ENCODE measurements at regions not wholly inside any gene's neighbourhood (a gene's known extent, or its start where the extent isn't known, plus 50 kb on each side); places are given as distances from the start of the nearest gene placed in this dataset.

GRCh38 chr6:140039364-140039763, 664.9 kb upstream of the CITED2 start:
- no peaks in the 10 kb centered on the region for H3K27me3 ChIP-seq (ENCODE audit: control insufficient read depth, insufficient read depth, low read length)
- H3K4me3 ChIP-seq (ENCODE audit: low read length) = no peak overlapping the region
- H3K27ac ChIP-seq (ENCODE audit: low read depth, low read length) = no peak overlapping the region
- no peak overlapping the region for H3K9ac ChIP-seq (ENCODE audit: low read length)
- peaks cover 4% of the 10 kb centered on the region for H3K4me1 ChIP-seq (ENCODE audit: control insufficient read depth, insufficient read depth, low read length)
- no peaks in the 10 kb centered on the region for H3K36me3 ChIP-seq (ENCODE audit: control insufficient read depth, insufficient read depth, low read length)

GRCh38 chr6:140036196-140036595, 661.7 kb upstream of the CITED2 start:
- Histone ChIP-seq H3K4me1 (ENCODE audit: control insufficient read depth, insufficient read depth, low read length) (peaks cover 4% of the 10 kb centered on the region), H3K36me3 (ENCODE audit: control insufficient read depth, insufficient read depth, low read length) (no peaks in the 10 kb centered on the region), H3K27ac (ENCODE audit: low read depth, low read length) (no peak overlapping the region), H3K4me3 (ENCODE audit: low read length) (no peak overlapping the region), H3K27me3 (ENCODE audit: control insufficient read depth, insufficient read depth, low read length) (no peaks in the 10 kb centered on the region), H3K9ac (ENCODE audit: low read length) (no peak overlapping the region)

GRCh38 chr6:140032189-140032588, 657.7 kb upstream of the CITED2 start:
- Histone ChIP-seq H3K4me3 (ENCODE audit: low read length) (no peak overlapping the region), H3K9ac (ENCODE audit: low read length) (no peak overlapping the region), H3K27ac (ENCODE audit: low read depth, low read length) (no peak overlapping the region), H3K27me3 (ENCODE audit: control insufficient read depth, insufficient read depth, low read length) (no peaks in the 10 kb centered on the region), H3K36me3 (ENCODE audit: control insufficient read depth, insufficient read depth, low read length) (no peaks in the 10 kb centered on the region), H3K4me1 (ENCODE audit: control insufficient read depth, insufficient read depth, low read length) (no peaks in the 10 kb centered on the region)

- H3K4me1 ChIP-seq (ENCODE audit: control insufficient read depth, insufficient read depth, low read length) = no peaks in the 10 kb centered on the region
- no peaks in the 10 kb centered on the region for H3K36me3 ChIP-seq (ENCODE audit: control insufficient read depth, insufficient read depth, low read length)
- H3K9ac ChIP-seq (ENCODE audit: low read length) = no peak overlapping the region
- no peak overlapping the region for H3K4me3 ChIP-seq (ENCODE audit: low read length)
- H3K27ac ChIP-seq (ENCODE audit: low read depth, low read length) = no peak overlapping the region
- H3K27me3 ChIP-seq (ENCODE audit: control insufficient read depth, insufficient read depth, low read length) = no peaks in the 10 kb centered on the region
These were observed 655.1 kb upstream of the CITED2 start for GRCh38 chr6:140029551-140029950.

- Histone ChIP-seq H3K4me3 (ENCODE audit: low read length) (no peak overlapping the region), H3K4me1 (ENCODE audit: control insufficient read depth, insufficient read depth, low read length) (no peaks in the 10 kb centered on the region), H3K27me3 (ENCODE audit: control insufficient read depth, insufficient read depth, low read length) (no peaks in the 10 kb centered on the region), H3K36me3 (ENCODE audit: control insufficient read depth, insufficient read depth, low read length) (no peaks in the 10 kb centered on the region), H3K27ac (ENCODE audit: low read depth, low read length) (no peak overlapping the region), H3K9ac (ENCODE audit: low read length) (no peak overlapping the region)
These were observed 652.8 kb upstream of the CITED2 start for GRCh38 chr6:140027219-140027618.

- H3K4me1 ChIP-seq (ENCODE audit: control insufficient read depth, insufficient read depth, low read length) = no peaks in the 10 kb centered on the region
- H3K27me3 ChIP-seq (ENCODE audit: control insufficient read depth, insufficient read depth, low read length) = no peaks in the 10 kb centered on the region
- no peak overlapping the region for H3K27ac ChIP-seq (ENCODE audit: low read depth, low read length)
- H3K9ac ChIP-seq (ENCODE audit: low read length) = no peak overlapping the region
- no peak overlapping the region for H3K4me3 ChIP-seq (ENCODE audit: low read length)
- no peaks in the 10 kb centered on the region for H3K36me3 ChIP-seq (ENCODE audit: control insufficient read depth, insufficient read depth, low read length)
These were observed 652.1 kb upstream of the CITED2 start for GRCh38 chr6:140026546-140026945.

GRCh38 chr6:140025171-140025570, 650.7 kb upstream of the CITED2 start:
- Histone ChIP-seq H3K9ac (ENCODE audit: low read length) (no peak overlapping the region), H3K4me3 (ENCODE audit: low read length) (no peak overlapping the region), H3K27ac (ENCODE audit: low read depth, low read length) (no peak overlapping the region), H3K4me1 (ENCODE audit: control insufficient read depth, insufficient read depth, low read length) (no peaks in the 10 kb centered on the region), H3K27me3 (ENCODE audit: control insufficient read depth, insufficient read depth, low read length) (no peaks in the 10 kb centered on the region), H3K36me3 (ENCODE audit: control insufficient read depth, insufficient read depth, low read length) (no peaks in the 10 kb centered on the region)

GRCh38 chr6:140020207-140020791, 645.9 kb upstream of the CITED2 start:
- H3K36me3 ChIP-seq (ENCODE audit: control insufficient read depth, insufficient read depth, low read length) = no peaks in the 10 kb centered on the region
- no peak overlapping the region for H3K9ac ChIP-seq (ENCODE audit: low read length)
- H3K27me3 ChIP-seq (ENCODE audit: control insufficient read depth, insufficient read depth, low read length) = no peaks in the 10 kb centered on the region
- no peak overlapping the region for H3K4me3 ChIP-seq (ENCODE audit: low read length)
- H3K27ac ChIP-seq (ENCODE audit: low read depth, low read length) = no peak overlapping the region
- H3K4me1 ChIP-seq (ENCODE audit: control insufficient read depth, insufficient read depth, low read length) = no peaks in the 10 kb centered on the region

- Histone ChIP-seq H3K36me3 (ENCODE audit: control insufficient read depth, insufficient read depth, low read length) (no peaks in the 10 kb centered on the region), H3K4me3 (ENCODE audit: low read length) (no peak overlapping the region), H3K27ac (ENCODE audit: low read depth, low read length) (no peak overlapping the region), H3K27me3 (ENCODE audit: control insufficient read depth, insufficient read depth, low read length) (no peaks in the 10 kb centered on the region), H3K9ac (ENCODE audit: low read length) (no peak overlapping the region), H3K4me1 (ENCODE audit: control insufficient read depth, insufficient read depth, low read length) (no peaks in the 10 kb centered on the region)
These were observed 644.1 kb upstream of the CITED2 start for GRCh38 chr6:140018588-140018987.

GRCh38 chr6:140017470-140017869, 643.0 kb upstream of the CITED2 start:
- Histone ChIP-seq H3K9ac (ENCODE audit: low read length) (no peak overlapping the region), H3K4me1 (ENCODE audit: control insufficient read depth, insufficient read depth, low read length) (no peaks in the 10 kb centered on the region), H3K4me3 (ENCODE audit: low read length) (no peak overlapping the region), H3K27me3 (ENCODE audit: control insufficient read depth, insufficient read depth, low read length) (no peaks in the 10 kb centered on the region), H3K36me3 (ENCODE audit: control insufficient read depth, insufficient read depth, low read length) (no peaks in the 10 kb centered on the region), H3K27ac (ENCODE audit: low read depth, low read length) (no peak overlapping the region)

- H3K4me3 ChIP-seq (ENCODE audit: low read length) = no peak overlapping the region
- no peaks in the 10 kb centered on the region for H3K4me1 ChIP-seq (ENCODE audit: control insufficient read depth, insufficient read depth, low read length)
- no peaks in the 10 kb centered on the region for H3K27me3 ChIP-seq (ENCODE audit: control insufficient read depth, insufficient read depth, low read length)
- H3K27ac ChIP-seq (ENCODE audit: low read depth, low read length) = no peak overlapping the region
- H3K36me3 ChIP-seq (ENCODE audit: control insufficient read depth, insufficient read depth, low read length) = no peaks in the 10 kb centered on the region
- H3K9ac ChIP-seq (ENCODE audit: low read length) = no peak overlapping the region
These were observed 637.7 kb upstream of the CITED2 start for GRCh38 chr6:140012150-140012549.

GRCh38 chr6:140011537-140011936, 637.1 kb upstream of the CITED2 start:
- no peaks in the 10 kb centered on the region for H3K4me1 ChIP-seq (ENCODE audit: control insufficient read depth, insufficient read depth, low read length)
- H3K9ac ChIP-seq (ENCODE audit: low read length) = no peak overlapping the region
- no peak overlapping the region for H3K4me3 ChIP-seq (ENCODE audit: low read length)
- no peak overlapping the region for H3K27ac ChIP-seq (ENCODE audit: low read depth, low read length)
- H3K27me3 ChIP-seq (ENCODE audit: control insufficient read depth, insufficient read depth, low read length) = no peaks in the 10 kb centered on the region
- H3K36me3 ChIP-seq (ENCODE audit: control insufficient read depth, insufficient read depth, low read length) = no peaks in the 10 kb centered on the region

GRCh38 chr6:140009286-140009685, 634.8 kb upstream of the CITED2 start:
- Histone ChIP-seq H3K4me3 (ENCODE audit: low read length) (no peak overlapping the region), H3K27ac (ENCODE audit: low read depth, low read length) (no peak overlapping the region), H3K9ac (ENCODE audit: low read length) (no peak overlapping the region), H3K4me1 (ENCODE audit: control insufficient read depth, insufficient read depth, low read length) (no peaks in the 10 kb centered on the region), H3K36me3 (ENCODE audit: control insufficient read depth, insufficient read depth, low read length) (no peaks in the 10 kb centered on the region), H3K27me3 (ENCODE audit: control insufficient read depth, insufficient read depth, low read length) (no peaks in the 10 kb centered on the region)

Data from rectal smooth muscle tissue (tissue), 1 donor.